Activated CD8-positive, alpha-beta memory T cell treated with anti-CD3 and anti-CD28 coated beads for 24 hours (primary cell): ENCODE measurements at regions not wholly inside any gene's neighbourhood (a gene's known extent, or its start where the extent isn't known, plus 50 kb on each side); places are given as distances from the start of the nearest gene placed in this dataset.

Experiments used
- DNase-seq: peaks from one replicate; pipeline ENCODE4 v3.0.0-alpha.2; 2020

DNA sequence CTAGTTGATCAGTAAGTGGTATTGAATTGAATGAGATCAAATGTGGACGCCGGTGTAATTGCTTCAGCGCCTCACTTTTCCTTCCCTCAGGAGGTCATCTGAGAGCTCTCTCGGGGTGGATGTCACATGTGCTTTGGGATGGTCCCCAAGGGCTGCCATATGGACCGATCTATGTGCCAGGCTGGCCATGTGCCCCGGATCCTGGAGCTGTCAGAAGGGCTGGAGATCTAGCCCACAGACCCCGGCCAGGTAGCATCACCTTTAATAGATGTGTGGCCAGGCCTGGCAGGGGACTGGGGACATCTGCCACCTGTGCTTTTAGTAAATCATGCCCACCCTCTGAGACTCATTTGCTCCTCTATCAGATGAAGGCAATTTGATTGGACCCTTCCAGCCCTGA lies 95.3 kb upstream of the CRHR1 start:
- DNase-seq: no peak

DNA sequence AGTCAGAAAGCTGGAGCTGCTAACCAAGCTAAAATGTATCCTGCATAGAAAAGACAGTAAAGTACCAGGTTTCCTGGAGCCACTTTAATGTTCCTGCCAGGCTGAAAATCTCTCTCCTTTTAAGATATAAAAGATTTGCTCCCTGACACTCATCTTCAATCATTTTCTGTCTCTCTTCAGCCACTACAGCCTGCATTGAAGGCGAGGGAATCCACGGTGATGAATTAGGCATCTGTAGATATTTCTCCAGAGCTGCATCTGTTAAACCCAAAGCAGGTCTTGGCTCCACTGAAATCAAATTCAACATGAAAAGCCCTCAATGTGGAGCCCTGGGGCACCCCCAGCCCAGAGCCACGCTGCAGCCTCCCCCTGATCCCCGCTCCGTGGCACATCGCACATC lies 94.7 kb upstream of the CRHR1 start:
- no peak for DNase-seq

DNA sequence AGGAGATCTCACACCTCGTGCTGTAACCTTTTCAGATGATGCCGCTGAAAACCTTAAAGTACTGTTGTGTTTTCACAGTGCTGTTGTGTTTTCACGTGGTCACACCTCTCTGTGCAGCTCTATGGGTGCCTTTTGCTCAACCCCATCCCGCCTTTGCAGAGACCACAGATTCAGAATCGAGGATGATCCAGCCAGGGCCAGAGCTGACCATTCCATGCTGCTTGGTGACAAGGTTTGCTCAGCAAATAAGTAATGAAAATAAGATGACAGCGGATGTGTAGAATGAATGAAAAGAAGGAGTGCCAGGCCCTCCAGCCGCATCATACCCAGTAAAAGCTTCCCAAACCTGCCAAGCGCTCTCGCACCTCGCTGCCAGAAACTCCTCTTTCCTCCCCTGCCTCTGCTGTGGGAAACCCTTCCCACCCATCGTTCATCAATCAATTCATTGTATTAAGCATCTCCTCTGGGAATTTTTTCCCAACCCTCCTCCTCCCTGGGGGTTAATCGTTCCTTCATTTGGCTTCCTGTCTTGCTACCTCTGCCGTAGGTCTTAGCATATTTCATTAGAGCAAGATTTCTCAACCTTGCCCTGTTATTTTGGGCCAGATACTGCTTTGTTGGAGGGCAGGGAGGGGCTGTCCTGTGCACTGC lies 93.4 kb upstream of the CRHR1 start:
- DNase-seq: no peak

DNA sequence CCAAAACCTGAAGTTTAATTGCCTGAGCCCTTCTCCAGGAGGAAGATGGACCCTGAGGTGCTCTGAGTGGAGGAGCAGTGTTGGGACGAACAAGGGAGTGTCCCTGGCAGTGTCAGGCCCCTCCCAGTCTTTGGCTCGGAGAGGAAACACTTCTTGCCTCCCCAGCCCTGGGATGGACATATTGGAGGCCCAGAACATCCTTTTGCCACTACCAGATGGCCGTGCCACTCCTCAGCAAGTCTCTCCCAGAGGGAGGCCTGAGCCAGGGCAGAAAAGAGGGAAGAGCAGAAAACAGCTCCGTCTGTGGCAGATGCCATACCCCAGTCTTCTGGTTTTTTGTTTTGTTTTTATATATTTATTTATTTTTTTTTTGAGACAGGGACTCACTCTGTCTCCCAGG lies 91.5 kb upstream of the CRHR1 start:
- no peak for DNase-seq

DNA sequence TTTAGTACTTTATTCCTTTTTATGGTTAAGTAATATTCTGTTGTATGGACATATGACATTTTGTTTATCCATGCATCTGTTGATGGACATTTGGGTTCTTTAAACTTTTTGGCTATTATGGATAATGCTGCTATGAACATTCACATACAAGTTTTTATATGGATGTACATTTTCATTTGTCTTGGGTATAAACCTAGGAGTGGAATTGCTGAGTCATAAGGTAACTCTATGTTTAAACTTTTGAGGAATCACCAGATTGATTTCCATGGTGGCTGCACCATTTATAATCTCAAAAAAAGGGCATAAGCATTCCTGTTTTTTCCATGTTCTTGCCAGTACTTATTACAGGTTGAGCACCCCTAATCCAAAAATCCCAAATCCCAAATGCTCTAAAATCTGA lies 90.3 kb upstream of the CRHR1 start:
- no peak for DNase-seq

DNA sequence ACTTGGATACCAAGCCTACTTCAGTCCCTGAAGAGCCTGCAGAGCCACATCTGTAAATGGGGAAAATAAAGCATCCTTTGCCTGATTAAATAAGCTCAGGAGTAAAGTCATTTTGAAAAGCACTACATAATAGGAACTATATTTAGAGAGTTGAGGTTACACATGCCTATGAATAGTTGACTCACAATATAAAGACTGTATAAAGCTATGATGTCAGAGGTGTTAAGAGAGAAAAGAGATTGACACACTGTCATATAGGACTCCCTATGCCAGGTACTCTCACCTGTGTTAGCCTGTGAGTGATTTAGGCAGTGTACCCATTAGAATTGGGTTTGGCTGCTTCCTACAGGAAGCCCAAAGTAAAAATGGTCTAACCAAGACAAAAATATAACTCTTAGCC lies 87.7 kb upstream of the CRHR1 start:
- no peak for DNase-seq

DNA sequence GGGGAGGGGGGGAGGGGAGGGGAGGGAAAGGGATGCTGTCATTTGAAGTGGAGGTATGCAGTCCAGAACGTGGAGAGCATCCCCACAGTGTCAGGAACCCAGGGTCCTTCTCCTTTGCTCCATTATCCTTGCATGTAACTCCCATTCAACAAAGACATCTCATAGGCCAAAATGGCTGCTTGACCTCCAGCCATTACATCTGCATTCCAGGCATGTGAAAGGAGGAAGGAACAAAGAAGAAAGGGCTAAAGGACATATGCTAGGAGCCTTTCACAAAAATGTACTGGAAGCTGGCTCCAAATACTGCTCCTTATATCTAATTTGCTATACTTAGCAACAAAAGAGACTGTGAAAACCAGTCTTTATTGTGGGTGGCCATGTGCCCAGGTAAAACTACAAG lies 87.0 kb upstream of the CRHR1 start:
- no peak for DNase-seq

DNA sequence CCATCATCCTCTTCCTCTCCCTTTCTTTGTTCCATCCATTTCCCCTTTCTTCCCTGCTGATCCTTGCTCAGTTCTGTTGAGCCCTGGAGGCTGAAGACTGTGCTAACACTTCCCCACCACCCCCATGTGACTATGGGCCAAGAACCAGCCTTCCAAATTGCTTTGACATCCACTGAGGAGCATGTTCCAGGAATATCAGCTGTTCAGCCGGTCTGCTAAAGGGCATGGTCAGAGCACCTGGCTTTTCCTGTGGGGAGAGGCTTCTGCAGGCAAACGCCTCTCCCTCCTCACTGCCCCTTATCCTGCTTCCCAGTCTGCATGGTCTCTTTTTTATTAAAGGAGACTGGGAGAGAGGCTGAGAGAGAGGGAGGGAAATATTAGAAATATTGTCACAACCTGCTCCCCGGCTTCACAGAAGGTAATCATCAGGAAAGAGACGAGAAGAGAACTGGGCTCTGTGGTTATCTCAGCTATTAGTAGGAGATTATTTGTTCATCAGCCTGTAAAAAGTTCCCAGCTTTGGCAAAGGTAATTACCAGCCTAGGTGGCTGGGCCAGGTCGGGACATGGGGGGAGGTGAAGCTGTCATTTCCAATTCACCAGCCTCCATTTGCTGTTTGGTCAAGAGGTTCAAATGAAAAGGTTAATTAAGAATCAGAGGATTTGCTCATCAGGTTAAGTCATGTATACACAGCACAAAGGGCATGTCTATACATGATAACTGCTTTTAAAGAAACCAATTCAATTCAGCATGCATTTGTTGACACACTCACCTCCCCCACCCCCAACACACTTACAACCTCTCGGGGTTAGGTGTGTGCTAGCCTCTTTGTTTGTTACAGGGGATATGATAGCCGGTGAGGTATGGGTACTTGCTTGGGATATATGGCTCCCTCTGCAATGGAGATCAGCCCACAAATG lies 83.7 kb upstream of the CRHR1 start:
- DNase-seq: no peak

DNA sequence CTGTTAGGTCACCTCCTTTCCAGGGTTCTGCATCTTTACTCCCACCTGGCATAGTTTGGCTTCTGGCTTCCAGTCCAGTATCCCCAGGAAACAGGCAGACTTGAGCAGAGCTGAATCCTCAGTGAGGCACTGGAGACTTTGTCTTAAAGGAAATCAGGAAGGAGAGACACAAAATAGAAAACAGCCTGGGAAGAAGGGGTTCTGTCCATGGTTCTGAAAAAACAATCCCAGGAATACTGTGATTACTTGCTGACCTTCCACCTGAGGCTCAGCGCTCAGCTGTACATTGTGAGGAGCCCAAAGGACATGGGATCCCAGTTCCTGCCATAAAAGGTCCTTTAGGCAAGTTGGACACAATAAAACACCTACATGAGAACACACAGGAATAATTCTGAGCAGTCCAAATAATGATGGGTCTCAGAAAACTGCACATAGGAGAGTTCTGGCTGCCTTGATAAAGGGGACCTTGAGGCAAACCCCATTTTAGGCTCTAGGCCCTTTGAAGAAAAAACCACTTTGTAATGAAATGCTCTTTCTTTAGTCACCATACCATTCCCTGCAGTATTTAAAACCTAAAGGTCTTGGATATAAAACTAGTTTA lies 81.4 kb upstream of the CRHR1 start:
- no peak for DNase-seq

DNA sequence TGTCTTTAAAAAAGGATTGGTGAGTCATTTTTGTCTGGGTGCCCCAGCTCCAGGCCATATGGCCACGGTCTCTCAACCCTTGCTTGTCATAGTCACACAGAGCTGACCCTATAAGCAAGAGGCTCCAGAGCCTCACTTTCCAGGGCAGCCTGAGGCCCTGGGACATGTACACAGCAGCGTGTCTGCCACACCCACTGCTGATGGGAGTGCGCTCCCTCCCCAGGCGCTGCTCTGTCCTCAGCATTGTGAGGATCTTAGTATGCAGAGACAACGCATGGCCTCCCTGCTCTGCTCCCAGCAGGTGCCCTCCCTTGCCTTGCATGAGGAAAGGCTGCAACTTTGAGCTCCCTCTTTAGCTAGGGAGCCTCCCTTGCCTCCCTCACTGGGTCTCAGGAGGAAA lies 80.8 kb upstream of the CRHR1 start:
- DNase-seq: no peak

DNA sequence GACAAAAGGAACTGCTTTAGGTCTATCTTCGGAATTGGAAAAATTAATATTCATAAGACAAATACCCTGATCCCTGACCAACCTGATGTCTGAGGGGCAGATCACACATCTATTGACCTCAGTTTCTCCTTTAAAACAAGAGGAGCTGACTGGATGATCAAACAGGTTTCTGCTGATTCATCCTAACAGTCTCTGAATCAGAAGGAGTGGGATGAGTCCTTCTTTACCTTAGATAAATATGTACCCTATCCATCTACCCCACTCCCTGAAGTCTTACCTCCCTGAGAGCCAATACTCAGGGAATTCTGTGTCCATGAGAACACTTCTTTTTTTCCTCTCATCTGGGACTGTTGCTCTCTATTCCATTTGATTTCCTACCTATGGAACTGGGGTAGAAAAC lies 80.3 kb upstream of the CRHR1 start:
- no peak for DNase-seq

DNA sequence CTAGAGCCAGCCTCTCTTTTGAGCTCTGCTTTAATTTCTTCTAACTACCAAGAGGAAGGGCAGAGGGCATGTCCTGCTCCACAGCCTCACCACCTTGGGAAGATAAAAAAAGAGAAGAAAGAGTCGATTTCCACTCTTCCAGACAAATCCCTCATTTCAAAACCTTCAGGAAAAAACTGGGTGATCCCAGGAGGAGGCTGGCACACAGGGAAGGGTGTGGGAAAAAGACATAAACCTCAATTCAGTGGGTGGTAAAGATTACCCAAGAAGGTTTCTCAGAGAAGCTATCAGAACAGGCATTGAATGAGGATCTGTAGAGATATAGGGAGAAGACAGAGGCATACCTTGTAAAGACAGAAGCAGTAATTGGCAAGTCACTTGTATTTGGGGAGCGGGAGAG lies 79.9 kb upstream of the CRHR1 start:
- no peak for DNase-seq

DNA sequence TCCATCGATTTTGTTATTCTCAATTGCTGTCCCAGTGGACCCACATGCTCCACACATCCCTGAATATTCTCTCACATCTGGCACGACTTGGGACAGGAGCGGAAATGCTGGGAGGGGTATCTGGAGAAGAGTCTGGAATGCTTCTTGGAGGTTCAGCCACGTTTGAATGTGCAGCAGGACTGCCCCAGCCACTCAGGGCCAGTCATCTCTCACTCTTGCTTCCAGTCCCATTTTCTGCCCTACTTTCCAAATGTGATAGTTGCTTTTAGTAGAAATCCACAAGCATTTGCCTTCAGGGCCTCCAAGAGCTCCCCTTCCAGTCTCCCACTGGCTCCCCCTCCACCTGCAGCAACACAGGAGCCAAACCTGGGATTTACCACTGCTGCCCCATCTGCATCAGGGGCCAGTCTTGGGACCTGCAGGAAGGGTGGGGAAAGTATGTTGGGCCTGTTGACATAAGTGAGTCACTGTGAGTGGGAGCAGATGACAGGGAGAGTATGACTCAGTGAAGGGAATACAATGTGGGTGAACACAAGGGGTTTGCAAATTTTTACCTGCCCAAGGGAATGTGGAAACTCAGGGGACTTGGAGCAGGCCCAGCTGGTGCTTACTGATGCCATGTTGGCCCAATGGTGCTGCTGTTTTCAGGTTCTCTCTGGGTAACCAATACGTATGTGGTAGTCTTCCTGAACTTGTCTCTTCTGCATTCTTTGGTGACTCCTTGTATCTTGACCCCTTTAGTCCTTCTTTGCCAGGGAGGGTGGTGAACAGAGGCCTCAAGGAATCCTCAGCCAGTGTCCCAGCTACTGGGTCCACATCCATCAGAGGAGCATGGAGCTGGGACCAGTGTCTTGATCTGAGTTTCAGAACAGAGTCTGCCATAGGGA lies 78.8 kb upstream of the CRHR1 start:
- DNase-seq: no peak

DNA sequence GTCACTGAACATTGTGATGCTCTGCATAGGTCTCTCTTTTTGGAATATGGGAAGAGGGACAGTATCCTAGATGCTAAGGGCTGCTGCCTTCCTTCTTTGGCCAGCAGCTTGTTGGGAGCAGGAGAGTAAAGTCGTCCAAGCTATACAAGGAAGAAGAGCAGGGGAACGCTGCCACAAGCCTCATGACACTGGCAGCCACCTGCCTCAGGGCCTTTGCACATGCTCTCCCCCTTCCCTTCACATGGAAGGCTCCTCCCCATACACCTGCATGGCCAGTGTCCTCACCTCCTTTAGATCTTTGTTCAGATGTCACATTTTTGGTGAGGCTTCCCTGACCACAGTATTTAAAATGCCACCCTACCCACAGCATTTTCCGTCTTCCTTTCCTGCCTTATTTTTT lies 78.1 kb upstream of the CRHR1 start:
- DNase-seq: no peak

DNA sequence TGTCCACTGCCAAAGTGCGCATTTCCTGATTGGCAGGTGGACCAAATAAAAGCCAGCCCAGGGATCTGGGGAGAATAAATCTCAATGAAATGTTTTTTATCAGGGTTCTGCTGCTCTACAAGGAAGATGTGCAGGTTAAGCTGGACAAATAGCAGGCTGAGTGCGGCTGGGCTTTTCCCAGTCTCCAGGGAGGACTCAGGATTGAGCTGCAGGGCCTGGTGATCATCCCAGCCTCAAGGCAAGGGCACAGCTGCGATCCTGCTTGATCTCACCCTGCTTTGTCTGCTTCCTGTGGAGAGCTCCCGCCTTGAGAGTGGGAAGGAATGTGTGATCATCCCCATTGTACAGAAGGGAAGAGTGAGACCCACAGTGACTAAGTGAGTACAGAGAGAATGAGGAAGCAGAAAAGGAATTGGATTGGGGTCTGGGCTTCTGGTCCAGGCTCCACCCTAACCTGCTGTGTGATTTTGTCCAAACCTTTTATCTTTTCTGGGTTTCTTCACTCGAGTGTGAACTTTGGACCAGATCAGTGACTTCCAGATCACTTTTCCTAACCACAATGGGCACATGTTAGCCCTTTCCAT lies 75.3 kb upstream of the CRHR1 start:
- no peak for DNase-seq

DNA sequence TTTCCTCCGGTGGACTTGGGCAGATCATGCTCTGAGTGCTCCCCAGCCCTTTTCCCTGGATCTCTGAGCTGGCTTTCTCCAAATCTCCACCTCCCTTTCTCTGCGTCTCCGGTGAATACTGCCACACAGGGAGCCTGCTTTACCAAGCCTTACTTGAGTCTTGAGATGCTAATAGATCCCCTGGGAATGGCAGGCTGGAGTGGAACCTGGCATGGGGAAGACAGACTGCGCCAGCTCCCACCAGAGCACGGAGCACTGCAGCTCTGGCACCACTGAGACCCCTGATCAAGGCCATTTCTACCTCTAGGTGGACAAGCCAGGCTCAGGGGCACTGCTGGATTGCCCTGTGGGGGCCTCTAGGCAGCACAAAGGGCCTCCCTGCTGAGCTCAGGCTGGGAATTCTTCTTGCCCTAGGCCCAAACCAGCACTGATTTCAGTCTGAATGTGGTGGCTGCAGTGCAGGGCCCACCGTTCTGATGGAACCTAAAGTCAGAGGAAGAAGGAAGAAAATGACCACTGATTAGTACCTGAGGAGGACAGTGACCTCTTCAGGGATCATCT lies 74.3 kb upstream of the CRHR1 start:
- DNase-seq: no peak

DNA sequence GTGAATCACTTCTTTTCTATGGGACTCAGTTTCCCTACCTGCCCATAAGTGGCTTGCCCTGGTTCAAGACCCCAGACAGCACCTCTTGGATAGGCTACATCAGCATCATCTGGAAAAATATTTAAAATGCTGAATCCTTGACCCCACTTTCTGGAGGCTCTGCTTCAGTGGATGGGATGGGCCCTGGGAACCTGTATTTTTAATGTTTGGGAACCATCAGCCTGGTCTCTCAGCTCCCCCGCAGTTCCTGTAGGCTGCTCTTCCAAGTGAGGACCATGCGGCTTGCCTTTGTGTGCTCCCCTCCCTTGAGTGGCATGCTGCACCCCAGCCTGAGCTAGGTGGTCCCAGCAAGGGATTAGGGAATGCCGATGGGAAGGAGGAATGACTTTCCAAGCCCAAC lies 68.3 kb upstream of the CRHR1 start:
- no peak for DNase-seq

DNA sequence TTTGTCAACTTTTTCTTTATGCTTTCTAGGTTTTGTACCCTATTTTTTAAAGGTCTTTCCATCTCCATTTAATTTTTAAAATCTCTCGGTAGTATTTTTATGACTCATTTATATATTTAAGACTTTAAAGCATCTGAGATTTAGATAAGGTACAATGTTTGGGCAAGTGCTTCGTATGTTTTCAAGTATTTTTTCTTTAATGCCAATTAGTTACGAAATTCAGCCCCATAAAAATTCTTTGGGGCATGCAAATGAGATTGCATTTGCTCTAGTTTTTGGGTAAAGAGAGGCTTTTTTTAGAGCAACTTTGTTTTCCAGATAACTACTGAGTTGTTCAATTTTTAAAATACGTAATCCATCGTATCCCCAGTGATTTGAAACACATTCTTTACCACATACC lies 65.3 kb upstream of the CRHR1 start:
- DNase-seq: no peak

DNA sequence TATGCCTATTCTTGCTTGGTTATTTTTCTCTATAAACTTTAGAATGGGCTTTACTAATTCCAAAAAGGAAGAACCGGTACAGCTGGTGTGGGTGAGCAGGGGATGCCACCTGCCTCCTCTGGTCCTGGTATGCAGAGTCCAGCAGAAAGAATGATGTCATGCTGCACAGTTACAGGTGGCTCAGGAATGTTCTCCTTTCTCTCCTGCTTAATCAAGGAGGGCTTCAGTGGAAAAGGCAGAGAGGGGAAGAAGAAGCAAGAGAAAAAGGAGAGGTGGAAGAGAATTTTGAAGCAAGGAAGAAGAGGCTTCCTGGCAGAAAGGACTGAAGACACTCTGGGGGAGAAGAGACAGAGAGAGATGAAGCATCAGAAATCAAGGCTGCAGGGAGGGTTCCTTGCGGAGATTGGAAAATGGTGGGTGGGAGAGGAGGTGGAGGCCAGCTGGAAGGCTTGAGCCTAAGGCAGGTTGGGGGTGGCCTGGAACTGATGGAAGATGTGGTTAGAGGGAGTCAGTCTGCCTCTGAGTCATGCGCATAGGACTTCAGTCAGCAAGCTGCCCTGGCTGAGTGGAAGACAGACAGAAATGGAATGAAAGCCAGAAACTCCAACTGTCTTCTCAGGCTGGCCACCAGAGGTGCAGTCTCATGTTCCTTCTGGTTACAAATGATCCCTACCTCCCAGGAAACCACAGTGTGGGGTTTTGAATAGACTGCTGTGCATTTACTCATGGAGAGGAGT lies 64.6 kb upstream of the CRHR1 start:
- DNase-seq: no peak

DNA sequence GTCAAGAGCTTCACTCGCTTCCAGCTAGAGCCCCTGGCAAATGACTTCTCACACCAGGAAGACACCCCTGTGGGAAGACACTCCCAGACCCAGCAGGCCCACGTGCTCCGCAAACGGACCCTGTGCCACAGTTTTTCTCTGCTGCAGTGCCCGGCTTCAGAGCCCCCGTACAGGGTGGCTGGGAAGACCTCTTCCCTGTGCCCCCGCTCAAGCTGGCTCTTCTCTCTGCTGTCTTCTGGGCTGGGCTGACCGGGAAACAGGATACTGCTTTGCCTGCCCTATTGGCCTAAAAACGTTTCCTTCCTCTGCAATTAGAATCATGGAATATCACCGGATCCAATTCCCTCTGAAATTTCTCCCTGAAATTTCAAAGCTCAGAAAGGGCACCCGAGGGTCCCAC lies 63.7 kb upstream of the CRHR1 start:
- DNase-seq: no peak

DNA sequence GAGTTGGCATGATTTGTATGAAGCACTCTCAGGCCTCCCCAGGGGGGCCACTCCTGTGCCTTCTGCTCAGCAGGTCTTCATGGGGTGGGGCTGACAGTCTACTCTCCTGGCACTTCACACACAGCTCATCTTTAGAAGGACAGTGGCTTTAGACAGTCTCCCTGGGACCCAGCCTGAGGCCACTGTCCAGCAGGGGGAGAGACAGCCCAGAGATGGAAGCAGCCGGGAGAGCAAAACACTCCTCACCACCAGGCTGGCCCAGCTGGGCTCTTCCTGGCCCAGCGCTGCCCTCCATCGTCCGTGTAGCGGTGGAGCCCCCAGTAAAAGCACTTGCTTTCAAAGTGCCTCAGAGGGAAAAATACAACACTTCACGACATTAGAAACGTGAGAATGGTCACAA lies 62.0 kb upstream of the CRHR1 start:
- DNase-seq: no peak
